ENCODE measurements at regions not wholly inside any gene's neighbourhood (a gene's known extent, or its start where the extent isn't known, plus 50 kb on each side); places are given as distances from the start of the nearest gene placed in this dataset.

DNA sequence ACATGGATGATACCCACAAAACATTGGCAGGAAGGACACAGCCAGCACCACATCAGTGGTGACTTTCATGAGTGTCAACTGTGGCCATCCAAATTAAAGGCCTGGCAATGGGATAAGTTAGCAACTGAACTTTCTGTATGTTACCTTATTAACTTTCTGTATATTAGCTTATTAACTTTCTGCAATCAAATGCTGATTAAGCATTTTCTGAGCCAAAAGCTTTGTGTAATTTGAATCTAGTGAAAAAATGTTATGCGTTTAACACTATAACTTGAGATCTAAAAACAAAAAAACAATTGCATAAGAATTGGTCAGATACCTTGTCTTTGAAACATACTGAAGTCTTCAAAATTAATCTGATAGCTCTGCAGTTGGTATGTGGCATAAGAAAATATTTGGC lies 159.3 kb downstream of the ZNF33B start:
- Histone ChIP-seq H3K27me3 (ENCODE audit: insufficient read depth, poor library complexity, severe bottlenecking) (peaks cover under 1% of the 10 kb centered on the region), H3K27ac (replicated peaks) (no peak overlapping the region), H3K4me3 (replicated peaks; ENCODE audit: insufficient read depth, low read length) (no peak overlapping the region)
- TF ChIP-seq GABPA (IDR thresholded peaks at IDR 0.05; ENCODE audit: low read depth) (no peak), SPI1 (IDR thresholded peaks at IDR 0.05; ENCODE audit: borderline replicate concordance, low read depth) (no peak), POLR2AphosphoS5 (IDR thresholded peaks at IDR 0.05; ENCODE audit: low read depth) (no peak)
- TF ChIP-seq, protein P1, sequence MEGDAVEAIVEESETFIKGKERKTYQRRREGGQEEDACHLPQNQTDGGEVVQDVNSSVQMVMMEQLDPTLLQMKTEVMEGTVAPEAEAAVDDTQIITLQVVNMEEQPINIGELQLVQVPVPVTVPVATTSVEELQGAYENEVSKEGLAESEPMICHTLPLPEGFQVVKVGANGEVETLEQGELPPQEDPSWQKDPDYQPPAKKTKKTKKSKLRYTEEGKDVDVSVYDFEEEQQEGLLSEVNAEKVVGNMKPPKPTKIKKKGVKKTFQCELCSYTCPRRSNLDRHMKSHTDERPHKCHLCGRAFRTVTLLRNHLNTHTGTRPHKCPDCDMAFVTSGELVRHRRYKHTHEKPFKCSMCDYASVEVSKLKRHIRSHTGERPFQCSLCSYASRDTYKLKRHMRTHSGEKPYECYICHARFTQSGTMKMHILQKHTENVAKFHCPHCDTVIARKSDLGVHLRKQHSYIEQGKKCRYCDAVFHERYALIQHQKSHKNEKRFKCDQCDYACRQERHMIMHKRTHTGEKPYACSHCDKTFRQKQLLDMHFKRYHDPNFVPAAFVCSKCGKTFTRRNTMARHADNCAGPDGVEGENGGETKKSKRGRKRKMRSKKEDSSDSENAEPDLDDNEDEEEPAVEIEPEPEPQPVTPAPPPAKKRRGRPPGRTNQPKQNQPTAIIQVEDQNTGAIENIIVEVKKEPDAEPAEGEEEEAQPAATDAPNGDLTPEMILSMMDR (IDR thresholded peaks at IDR 0.05; ENCODE audit: insufficient read depth, low read length), result no peak
- TF ChIP-seq, protein P2, sequence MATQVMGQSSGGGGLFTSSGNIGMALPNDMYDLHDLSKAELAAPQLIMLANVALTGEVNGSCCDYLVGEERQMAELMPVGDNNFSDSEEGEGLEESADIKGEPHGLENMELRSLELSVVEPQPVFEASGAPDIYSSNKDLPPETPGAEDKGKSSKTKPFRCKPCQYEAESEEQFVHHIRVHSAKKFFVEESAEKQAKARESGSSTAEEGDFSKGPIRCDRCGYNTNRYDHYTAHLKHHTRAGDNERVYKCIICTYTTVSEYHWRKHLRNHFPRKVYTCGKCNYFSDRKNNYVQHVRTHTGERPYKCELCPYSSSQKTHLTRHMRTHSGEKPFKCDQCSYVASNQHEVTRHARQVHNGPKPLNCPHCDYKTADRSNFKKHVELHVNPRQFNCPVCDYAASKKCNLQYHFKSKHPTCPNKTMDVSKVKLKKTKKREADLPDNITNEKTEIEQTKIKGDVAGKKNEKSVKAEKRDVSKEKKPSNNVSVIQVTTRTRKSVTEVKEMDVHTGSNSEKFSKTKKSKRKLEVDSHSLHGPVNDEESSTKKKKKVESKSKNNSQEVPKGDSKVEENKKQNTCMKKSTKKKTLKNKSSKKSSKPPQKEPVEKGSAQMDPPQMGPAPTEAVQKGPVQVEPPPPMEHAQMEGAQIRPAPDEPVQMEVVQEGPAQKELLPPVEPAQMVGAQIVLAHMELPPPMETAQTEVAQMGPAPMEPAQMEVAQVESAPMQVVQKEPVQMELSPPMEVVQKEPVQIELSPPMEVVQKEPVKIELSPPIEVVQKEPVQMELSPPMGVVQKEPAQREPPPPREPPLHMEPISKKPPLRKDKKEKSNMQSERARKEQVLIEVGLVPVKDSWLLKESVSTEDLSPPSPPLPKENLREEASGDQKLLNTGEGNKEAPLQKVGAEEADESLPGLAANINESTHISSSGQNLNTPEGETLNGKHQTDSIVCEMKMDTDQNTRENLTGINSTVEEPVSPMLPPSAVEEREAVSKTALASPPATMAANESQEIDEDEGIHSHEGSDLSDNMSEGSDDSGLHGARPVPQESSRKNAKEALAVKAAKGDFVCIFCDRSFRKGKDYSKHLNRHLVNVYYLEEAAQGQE (IDR thresholded peaks at IDR 0.05; ENCODE audit: insufficient replicate concordance, low read depth), result no peak
- no peak for DNase-seq (ENCODE audit: low read depth in 1 of 2, low spot score in 1 of 2)

DNA sequence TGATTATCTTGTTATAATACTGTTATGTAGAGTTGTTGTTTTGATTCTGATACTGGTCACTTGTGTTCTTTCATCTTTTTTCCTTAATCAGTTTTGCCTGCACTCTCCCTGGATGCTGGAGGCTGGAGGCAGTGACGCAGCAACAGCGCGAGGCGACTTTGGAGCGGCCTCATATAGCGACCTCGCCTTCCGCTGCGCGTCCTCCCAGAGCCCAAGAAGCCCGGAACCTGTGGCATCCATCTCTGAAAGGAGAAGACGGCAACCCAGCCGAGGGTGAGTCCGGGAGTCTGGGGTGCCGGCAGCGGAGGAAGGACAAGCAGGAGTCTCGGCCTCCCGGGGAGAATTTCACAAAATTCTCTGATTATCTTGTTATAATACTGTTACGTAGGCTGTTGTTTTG lies 161.2 kb downstream of the ZNF33B start:
- DNase-seq (ENCODE audit: low read depth in 1 of 2, low spot score in 1 of 2), result no peak
- Histone ChIP-seq H3K4me3 (replicated peaks; ENCODE audit: insufficient read depth, low read length) (no peak overlapping the region), H3K27ac (replicated peaks) (no peak overlapping the region), H3K27me3 (ENCODE audit: insufficient read depth, poor library complexity, severe bottlenecking) (peaks cover 3% of the 10 kb centered on the region)
- TF ChIP-seq, protein P1 (IDR thresholded peaks at IDR 0.05; ENCODE audit: insufficient read depth, low read length), result no peak
- TF ChIP-seq SPI1 (IDR thresholded peaks at IDR 0.05; ENCODE audit: borderline replicate concordance, low read depth), result no peak
- TF ChIP-seq, protein P2 (IDR thresholded peaks at IDR 0.05; ENCODE audit: insufficient replicate concordance, low read depth), result no peak
- TF ChIP-seq GABPA (IDR thresholded peaks at IDR 0.05; ENCODE audit: low read depth), result no peak
- TF ChIP-seq POLR2AphosphoS5 (IDR thresholded peaks at IDR 0.05; ENCODE audit: low read depth), result no peak

DNA sequence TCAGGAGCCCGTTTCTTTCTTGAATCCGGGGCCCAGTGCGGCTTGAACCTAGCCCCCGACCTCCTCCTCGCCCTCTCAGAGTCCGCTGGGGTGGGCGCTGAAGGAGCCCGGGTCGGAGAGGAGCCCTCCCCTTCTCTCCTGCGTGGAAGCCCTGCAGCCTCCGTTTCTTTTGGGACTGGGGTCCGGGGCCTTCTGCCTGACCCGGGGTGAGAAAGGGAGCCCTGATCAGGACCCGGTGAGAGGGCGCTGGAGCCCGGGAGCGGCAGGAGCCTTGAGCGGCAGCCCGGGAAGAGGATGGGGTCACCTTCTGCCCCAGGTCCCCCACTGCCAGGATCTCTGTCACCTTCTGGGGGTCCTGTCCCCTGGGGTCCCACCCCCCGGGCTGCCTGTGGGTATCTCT lies 162.3 kb downstream of the ZNF33B start:
- DNase-seq (ENCODE audit: low read depth in 1 of 2, low spot score in 1 of 2), result no peak
- H3K4me3 ChIP-seq (replicated peaks; ENCODE audit: insufficient read depth, low read length), result no peak overlapping the region
- no peak for TF ChIP-seq SPI1 (IDR thresholded peaks at IDR 0.05; ENCODE audit: borderline replicate concordance, low read depth)
- TF ChIP-seq, protein P1 (IDR thresholded peaks at IDR 0.05; ENCODE audit: insufficient read depth, low read length), result no peak
- TF ChIP-seq, protein P2 (IDR thresholded peaks at IDR 0.05; ENCODE audit: insufficient replicate concordance, low read depth), result no peak
- no peak for TF ChIP-seq GABPA (IDR thresholded peaks at IDR 0.05; ENCODE audit: low read depth)
- no peak for TF ChIP-seq POLR2AphosphoS5 (IDR thresholded peaks at IDR 0.05; ENCODE audit: low read depth)

More for the DNA sequence above, 162.3 kb downstream of the ZNF33B start:
- Histone ChIP-seq H3K27ac (replicated peaks) (no peak overlapping the region), H3K27me3 (ENCODE audit: insufficient read depth, poor library complexity, severe bottlenecking) (peaks cover 3% of the 10 kb centered on the region)
